SU-DHL-6 (cell line): ENCODE measurements at regions not wholly inside any gene's neighbourhood (a gene's known extent, or its start where the extent isn't known, plus 50 kb on each side); places are given as distances from the start of the nearest gene placed in this dataset.

ENCODE experiments used
- CTCF ChIP-seq: fragments of 200-600 bp; sonication (generic); IDR thresholded peaks from one replicate; pipeline ENCODE4 v1.5.1; 2017; ENCODE audit warnings: antibody characterized with exemption, mild to moderate bottlenecking, low read length, moderate library complexity; ENCODE audit not compliant: insufficient read depth, poor library complexity, severe bottlenecking
- EZH2phosphoT487 ChIP-seq: fragments of 200-600 bp; sonication (generic), shearing (Covaris generic); conservative IDR thresholded peaks from 2 replicates; pipeline ENCODE4 v1.6.1; 2018; ENCODE audit warnings: mild to moderate bottlenecking, antibody characterized with exemption, low read length, moderate library complexity, mixed read lengths

GRCh38 chr12:19844224-19844623 lies 404.9 kb downstream of the AEBP2 start:
- TF ChIP-seq CTCF (no peak), EZH2phosphoT487 (no peak)
